ENCODE measurements at regions not wholly inside any gene's neighbourhood (a gene's known extent, or its start where the extent isn't known, plus 50 kb on each side); places are given as distances from the start of the nearest gene placed in this dataset.

DNA sequence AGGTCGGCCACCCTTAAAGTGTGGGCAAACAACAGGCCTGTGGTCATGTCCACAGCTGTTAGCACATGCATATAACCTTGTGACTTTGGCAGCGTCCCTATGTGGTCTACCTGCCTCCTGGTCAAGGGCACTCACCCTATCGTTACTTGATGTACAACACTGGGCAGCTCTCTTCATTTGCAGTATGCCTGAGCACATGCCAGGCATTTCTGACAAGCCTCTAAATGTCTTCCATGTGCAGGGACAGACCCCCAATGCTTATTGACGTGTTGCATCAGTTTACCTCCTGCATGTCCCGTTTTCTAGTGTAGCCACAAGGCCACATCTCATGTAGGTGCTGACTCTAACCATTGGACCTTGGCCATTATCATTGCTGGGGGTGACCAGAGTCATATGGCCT, 731.7 kb upstream of the MIR17HG start:
- TF ChIP-seq JUND (IDR thresholded peaks at IDR 0.05) (no peak), YY1 (IDR thresholded peaks at IDR 0.05; ENCODE audit: extremely low read depth, insufficient replicate concordance, low read depth, low read length) (no peak)
- TF ChIP-seq, protein P1, sequence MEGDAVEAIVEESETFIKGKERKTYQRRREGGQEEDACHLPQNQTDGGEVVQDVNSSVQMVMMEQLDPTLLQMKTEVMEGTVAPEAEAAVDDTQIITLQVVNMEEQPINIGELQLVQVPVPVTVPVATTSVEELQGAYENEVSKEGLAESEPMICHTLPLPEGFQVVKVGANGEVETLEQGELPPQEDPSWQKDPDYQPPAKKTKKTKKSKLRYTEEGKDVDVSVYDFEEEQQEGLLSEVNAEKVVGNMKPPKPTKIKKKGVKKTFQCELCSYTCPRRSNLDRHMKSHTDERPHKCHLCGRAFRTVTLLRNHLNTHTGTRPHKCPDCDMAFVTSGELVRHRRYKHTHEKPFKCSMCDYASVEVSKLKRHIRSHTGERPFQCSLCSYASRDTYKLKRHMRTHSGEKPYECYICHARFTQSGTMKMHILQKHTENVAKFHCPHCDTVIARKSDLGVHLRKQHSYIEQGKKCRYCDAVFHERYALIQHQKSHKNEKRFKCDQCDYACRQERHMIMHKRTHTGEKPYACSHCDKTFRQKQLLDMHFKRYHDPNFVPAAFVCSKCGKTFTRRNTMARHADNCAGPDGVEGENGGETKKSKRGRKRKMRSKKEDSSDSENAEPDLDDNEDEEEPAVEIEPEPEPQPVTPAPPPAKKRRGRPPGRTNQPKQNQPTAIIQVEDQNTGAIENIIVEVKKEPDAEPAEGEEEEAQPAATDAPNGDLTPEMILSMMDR (IDR thresholded peaks at IDR 0.05 in 2 of 3, conservative IDR thresholded peaks at IDR 0.05 in 1 of 3; ENCODE audit: borderline replicate concordance in 1 of 3, insufficient read depth in 1 of 3, low read depth in 2 of 3, low read length in 2 of 3): no peak

Measured in HCT116 (cell line).